NCI-H2196 (cell line): ENCODE measurements at regions not wholly inside any gene's neighbourhood (a gene's known extent, or its start where the extent isn't known, plus 50 kb on each side); places are given as distances from the start of the nearest gene placed in this dataset.
"Not testable (repeated sequence)": the region's sequence is repeated elsewhere in the genome, so short reads cannot be mapped to it uniquely, and the experiment has no call there.

Experiments
- DNase-seq: peaks from one replicate; lab custom pipeline; 2025; ENCODE audit not compliant: unreplicated experiment; lab: John Stamatoyannopoulos, UW

DNA sequence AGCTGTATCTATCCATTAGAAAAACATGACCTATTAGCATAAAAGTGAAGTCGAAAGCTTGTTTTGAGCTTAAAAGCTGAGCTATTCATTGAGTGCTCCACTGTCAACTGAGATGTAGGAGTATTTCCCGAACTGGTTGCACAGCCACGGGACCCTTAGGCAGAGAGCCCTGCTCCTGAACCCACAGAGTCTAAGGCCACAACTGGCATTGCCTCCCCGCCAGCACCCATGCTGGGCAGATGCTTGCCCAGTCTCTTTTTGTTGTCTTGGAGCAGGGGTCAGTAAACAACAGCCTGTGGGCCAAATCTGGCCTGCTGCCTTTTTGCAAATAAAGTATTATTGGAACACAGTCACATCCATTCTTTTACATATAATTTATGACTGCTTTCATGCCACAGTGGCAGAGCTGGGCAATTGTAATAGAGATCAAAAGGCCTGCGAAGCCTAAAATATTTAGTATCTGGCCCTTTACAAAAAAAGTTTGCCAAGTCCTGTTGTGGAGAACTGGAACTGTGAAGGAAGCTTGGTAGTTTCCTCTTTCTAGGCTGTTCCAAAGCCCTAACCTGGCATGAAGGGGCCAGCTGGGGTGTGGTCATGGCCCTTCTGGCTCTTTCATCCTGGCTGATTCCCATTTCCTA, 58.4 kb upstream of the WAPL start:
- DNase-seq, result no peak

DNA sequence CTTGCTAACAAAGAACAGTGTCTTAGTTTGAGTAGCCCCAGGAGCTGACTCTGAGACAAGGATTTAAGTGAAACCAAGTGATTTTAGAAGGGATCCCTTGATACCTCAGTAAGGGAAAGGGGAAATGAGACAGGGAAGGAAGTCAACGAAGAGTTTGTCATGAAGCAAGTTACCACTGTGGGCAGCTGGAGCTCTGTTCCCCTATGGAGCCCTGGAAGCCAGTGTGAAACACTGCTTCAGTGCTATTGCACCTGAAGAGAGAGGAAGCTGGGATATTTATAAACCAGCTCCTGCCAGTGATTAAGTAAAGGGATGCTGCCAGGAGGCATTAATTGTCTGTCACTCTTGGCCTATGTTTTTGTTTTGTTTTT, 58.9 kb upstream of the WAPL start:
- no peak for DNase-seq

DNA sequence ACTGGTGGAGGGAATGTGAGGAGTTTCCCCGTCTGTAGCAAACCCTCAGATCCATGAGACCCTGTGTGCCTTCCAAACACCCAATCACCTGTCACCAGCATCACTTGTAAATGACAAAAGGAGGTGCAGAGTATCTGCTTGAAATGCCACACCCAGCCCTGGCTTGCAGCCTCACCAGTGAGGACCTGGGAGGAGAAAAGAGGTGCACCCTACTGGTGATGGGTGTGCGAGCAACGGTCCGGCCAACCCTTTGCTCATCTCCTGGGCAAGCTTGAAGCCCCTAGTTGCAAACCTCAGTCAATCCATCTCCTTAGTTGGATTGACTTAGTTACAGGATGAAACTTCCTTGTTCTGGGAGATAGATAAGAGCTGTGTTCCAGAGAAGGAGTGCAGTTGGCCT, 62.4 kb upstream of the WAPL start:
- peak; percentile 6 for DNase-seq

DNA sequence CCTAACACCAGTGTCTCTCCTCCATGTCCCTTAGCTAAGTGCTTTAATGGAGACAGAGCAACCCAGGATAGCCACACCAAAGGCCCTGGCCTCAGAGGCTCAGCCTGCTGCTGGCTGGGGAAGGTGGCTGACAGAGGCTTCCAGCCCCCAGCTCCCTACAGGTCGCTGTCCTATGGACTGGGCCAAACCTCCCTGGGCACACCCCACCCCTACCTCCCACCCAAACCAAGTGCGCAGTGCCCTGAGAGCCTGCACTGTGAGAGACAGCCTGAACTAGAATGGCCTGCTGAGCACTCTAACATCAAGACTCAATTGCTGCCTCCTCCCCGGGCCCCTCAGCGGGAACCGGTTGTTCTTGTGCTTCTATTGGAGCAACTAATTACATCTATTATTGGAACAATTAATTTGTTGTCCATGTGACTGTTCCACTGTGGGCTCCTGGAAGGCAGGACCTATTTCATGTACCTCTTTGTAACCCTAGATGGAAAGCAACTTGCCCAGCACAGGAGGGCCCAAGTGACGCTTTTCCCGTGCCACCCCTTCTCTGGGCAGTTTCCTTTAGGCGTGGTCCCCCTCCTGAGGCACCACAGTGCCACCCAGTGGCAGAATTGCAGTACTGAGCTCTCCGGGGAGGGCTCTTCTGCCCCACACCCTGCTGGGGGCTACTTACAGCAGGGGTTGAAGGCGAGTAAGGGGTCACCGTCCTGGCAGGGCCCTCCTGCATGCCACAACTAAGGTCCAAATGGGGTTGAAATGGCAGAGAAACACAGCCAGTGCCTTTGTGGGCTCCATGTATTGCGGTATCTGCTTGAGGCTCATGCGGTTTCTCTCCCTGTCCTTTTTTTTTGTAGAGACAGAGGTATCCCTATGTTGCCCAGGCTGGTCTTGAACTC, 63.7 kb upstream of the WAPL start:
- DNase-seq, result peak; percentile 72

DNA sequence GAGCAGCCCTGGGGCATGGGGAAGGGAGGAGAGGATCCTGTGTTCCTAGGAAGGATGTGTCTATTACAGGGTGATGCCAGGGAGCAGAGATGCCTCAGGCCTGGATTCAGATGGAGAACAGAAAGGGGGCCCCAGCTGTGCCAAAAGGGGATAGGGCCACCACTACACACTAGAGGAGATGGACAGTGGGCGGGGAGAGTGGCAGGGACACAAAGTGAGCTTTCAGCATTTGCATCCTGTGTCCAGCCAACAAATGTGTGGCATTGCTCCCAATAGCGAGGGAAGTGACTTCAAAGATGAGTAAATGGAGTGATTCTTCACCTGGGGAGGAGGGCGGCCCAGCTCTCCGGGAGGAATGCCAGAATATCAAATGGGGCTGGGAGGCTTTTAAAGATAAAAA, 64.9 kb upstream of the WAPL start:
- DNase-seq, result no peak

DNA sequence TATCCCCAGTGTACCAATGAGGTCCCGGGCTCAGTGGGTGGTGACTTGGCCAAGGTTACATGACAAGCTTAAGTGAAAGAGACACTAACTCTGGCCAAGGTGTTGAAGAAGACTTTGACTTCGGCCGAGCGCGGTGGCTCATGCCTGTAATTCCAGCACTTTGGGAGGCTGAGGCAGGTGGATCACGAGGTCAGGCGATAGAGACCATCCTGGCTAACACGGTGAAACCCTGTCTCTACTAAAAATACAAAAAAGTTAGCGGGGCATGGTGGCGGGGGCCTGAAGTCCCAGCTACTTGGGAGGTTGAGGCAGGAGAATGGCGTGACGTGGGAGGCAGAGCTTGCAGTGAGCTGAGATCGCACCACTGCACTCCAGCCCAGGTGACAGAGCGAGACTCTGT, 65.6 kb upstream of the OPN4 start:
- DNase-seq, result not testable (repeated sequence)

DNA sequence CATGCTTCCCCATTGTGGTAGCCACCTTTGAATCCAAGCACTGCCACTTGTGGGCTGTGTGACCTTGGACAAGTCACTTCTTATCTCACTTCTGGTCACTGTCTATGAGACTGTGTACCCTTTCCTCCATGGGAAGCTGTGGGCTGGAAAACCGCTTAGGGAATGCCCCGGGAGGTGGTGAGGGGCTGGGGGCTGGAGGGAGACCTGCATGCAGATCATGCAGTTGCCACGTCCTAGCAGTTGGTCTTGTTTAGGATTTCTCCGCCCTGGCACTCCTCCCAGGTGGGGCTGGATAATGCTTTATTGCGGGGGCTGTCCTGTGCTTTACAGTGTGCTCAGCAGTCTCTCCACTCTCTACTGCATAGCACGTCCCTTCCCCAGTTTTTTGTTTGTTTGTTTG, 62.9 kb upstream of the OPN4 start:
- no peak for DNase-seq

DNA sequence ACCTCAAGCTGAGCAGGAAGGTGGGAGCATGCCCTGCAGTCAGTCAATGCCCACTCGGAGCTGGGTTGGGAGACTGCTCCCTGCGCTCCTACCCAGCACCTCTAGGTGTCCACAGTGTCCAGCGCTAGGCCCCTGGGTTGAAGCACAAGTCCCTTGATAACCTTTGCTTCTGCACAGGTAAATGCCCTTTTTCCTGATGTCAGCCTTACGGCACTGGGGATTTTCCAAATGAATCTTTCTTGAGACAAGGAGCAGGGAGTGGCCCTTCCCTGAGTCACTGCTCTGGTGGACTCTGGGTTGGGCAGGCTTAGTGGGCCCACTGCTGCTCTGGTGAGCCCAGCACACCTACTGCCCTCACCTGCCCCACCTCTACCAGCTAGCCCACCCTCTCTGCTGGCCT, 61.9 kb upstream of the OPN4 start:
- peak; percentile 46 for DNase-seq

DNA sequence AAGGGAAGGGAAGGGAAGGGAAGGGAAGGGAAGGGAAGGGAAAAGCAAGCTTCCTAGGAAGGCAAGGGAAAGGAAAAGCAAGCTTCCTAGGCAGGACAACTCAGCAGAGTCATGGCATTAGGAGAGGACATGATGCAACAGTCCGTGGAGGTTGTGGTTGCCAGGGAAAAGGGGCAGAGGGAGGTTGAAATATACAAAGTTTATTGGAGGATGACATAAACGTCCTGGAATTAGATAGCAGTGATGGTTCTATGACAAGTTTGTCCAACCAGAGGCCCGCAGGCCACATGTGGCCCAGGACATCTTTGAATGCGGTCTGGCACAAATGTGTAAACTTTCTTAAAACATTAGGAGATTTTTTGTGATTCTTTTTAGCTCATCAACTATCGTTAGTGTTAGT, 59.8 kb upstream of the OPN4 start:
- no peak for DNase-seq

DNA sequence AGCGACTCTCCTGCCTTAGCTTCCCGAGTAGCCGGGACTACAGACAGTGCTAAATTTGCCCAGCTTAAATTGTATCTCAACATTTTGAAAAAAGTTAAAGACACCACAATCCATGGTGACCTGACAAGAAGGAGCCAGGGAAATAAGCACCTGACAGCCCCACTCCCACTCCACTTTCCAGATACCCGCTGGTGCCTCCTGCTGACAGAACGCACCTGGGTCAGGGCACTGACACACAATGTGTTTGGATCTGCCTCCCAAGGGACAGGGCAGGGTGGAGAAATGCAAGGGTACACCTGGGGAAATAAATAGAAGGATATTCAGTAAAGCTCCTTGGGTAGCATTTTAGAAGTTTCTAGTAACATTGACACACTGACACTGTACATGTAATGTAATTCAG, 58.9 kb upstream of the OPN4 start:
- DNase-seq, result no peak

DNA sequence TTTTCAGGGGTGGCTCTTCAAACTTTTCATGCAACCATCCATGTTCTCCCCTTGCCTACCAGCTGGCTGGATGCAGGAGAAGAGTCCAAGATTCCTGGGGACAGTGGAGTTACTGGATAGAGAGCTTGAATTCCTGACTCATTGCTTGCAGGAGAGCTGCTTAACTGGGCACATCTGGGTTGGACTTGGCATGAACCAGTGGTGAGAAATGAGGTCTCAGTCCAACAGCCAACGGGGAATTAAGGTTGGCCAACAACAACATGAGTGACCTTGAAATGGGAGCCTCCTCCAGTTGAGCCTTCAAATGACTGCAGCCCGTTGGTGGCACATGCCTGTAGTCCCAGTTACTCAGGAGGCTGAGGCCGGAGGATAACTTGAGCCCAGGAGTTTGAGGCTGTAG, 58.1 kb upstream of the OPN4 start:
- DNase-seq, result no peak

DNA sequence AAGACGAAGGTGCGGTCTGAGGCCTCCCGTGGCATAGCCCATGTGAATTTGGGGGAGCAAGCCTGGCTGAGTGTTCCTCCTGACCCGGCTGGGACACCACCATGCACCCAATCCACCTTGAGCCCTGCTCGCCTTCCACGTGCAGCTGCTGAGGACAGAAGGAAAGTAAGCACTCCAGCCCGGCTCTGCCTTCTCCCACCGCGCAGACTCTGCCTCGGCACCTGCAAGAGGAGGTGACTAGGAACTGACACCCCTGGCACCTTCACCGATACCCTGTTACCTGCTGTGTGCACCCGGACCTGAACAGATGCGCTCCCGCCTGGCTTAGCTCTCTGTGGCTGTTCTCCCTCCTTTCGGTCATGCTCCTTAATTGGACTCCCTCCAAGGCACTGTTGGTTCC, 57.0 kb upstream of the OPN4 start:
- DNase-seq, result no peak

DNA sequence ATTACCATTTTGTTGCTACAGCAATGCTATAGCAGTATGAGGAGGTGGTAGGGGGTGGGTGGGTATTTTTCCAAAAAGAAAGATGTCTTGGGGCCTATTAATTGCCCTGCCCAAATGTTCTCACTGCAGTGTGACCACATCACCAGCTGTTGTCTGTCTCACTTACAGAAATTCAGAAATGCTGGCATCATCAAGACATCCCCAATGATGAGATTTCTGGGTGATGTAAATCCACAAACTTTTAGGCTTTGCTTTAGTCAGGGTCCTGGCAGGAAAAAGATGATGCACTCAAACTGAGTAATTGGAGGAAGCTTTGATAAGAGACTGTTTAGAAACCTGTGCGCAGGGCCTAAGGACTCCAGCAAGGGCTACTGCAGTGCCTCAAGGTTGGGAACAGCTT, 56.2 kb upstream of the OPN4 start:
- DNase-seq, result no peak

DNA sequence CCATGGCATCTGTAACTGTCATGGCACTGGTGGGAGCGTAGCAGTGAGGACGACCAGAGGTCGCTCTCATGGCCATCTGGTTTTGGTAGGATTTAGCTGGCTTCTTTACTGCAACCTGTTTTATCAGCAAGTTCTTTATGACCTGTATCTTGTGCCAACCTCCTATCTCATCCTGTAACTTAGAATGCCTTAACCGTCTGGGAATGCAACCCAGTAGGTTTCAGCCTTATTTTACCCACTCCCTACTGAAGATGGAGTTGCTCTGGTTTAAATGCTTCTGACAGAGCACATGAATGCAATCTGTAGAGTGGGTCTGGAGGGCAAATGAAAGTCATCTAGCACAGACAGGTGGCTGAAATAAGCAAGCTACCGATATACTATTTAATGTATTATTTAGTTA, 55.3 kb upstream of the OPN4 start:
- DNase-seq, result no peak

DNA sequence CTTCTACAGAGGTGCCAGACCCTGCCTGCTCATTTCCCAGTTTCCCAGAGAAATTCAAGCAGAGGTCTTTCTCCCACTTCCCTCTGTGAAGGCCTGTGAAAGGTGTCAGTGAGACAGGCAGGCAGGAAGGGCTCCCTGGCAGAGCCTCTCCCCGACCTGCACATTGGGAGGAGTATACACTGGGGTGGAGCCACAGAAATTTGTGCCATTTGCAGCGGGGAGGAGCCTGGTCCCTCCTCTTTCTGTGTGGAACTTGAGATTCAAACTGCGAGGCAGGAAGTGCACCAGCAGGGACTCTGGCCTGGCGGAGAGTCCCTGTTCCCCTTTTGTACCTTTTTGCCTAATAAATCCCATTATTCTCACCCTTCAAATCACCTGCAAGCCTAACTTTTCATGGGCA, 54.6 kb upstream of the OPN4 start:
- DNase-seq, result no peak

DNA sequence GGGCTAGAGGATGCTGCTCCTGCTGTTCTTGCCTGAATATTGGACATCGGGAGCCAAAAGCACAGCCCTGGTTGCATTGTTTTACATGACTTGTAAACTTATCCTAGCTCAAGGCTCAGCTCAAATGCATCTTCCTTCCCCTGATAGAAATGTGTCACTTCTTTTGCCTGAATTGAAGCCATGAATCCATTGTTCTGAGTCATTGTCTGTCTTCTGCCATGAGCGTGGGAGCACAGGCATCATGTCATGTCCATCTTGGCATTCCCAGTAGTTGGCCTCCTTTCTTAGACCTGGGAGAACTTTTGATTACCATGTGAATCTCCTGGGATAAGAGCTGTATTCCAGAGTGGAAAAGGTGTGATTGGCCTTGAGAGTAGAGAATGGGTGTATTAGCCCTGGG, 54.1 kb upstream of the OPN4 start:
- no peak for DNase-seq

DNA sequence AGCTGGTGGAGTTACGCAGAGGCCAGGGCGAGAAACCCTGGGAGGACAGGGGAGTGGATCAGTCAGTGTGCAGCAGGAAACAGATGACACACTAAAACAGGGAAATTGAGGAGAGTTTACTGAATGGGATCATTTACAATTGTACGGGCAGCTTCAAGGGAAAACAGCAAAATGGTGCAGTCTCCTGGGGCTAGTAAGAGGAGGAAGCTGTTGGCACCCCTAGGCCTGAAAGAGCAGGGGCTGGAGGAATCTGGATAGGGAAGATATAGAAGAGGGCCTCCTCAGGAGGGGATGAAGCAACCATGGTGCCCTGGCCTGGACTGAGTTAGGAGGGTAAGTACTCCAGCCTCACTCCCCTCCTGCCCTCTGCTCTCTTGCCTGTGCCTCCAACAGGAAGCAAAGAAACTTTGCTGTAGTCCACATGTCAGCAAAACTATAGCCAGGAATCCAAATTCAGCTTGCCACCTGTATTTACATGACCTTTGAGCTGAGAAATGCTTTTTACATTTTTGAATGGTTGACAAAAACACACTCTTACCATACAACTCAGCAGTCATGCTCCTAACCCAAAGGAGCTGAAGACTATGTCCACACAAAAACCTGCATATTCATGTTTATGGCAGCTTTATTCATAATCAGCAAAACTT, 52.3 kb upstream of the OPN4 start:
- no peak for DNase-seq

DNA sequence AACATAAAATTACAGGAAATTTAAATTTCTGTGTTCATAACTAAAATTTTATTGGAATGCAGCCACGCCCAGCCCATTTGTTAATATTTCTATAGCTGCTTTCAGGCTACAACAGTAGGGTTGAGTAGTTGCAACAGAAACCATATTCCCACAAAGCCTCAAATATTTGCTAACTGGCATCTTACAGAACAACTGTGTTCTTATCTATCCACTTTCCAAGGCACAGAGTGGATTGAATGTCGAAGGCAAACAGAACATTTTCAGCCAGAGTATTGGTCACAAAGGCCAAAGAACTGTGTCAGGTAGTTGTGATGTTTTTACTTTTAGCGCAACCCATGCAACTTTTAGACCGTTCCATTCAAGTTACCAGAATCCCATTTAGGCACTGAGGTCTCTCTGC, 51.1 kb upstream of the OPN4 start:
- DNase-seq, result no peak
